Hindlimb muscle (tissue), 1 donor: ENCODE measurements at regions not wholly inside any gene's neighbourhood (a gene's known extent, or its start where the extent isn't known, plus 50 kb on each side); places are given as distances from the start of the nearest gene placed in this dataset.

Experiments
- DNase-seq: peaks from one replicate; pipeline ENCODE4 v3.0.0-alpha.2; 2013

DNA sequence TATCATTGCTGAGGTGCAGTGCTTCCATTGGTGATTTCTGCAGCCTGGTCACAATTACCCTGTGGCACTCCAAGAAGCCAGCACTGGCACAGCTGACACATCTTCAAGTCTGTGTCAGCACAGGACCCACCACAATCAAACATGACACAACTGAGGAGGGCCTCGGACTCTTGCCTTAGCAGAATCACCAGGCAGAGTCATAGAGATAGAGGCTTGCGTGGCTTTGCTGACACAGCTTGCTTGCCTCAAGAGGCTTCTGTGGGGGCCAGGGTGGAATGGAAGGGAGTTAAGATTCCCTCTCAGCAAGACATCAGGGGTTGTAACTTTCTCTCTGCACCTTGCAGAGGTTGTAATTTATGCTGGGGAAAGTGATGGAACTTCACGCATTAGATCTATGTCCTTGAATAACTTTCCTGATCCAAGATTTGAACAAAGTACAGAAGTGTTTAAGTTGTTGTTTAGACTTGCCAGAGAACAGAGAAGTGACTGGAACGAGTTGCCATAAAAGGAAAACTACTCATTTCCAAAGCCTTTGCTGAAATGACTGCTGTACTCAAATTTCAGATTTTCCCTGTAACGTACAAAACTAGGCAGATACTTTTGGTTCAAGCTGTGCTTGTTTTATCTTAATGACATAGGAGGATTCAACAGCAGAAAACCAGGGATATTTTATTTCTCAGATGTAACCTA is 170.7 kb downstream of the DIPK2A start:
- DNase-seq = peak; percentile 46

DNA sequence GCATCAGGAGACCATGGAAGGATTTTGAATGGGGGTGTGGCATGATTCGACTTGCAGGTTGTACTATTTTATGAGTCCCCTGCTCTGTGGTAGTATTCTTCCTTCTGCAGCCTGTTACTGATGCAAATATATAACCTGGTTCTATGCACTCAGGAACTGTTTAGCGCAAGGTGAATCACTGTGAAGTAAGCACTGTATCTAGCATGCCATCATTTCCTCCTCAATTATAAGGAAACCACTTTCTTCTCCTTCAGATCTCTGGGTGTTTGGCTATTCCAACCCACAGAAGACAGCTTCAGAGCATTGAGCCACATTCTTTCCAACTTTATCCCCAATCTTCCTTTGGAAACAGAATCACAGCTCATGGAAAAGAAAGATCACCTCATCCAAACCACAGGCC is 176.7 kb downstream of the DIPK2A start:
- DNase-seq = no peak

DNA sequence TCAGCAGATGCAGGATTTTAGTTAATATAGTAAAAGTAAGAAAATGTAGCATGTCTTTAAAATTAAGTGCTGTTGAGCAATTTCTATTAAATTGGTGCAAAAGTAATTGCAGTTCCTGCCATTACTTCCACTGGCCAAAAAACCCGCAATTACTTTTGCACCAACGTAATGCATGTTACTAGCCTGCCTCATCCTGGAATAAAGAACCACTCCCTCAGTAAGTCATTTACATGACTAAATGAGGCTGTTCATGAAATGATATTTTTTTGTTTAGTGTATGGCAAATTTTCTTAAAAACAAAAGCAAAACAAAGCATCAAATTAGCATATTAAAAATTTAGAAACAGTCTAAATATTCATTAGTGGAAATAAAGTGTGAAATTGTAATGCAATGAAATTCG is 180.4 kb downstream of the DIPK2A start:
- DNase-seq = no peak

DNA sequence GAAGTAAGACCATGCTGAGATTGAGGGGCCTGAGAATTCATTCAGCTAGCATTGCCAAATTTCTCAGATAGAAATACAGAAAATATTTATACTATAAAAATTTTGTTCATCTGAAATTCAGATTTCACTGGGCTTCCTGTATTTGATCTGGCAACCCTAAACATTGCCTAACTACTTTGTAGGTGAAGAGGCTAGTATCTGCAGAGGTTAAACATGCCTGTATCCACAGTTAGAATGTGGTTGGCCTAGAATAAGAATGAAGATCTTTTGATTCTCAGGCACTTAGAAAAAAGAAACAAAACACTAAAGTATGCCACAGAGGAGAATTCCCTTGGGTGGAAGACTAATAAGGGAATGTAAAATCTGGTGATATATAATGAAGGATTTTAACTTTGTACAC is 189.0 kb downstream of the DIPK2A start:
- DNase-seq = no peak

DNA sequence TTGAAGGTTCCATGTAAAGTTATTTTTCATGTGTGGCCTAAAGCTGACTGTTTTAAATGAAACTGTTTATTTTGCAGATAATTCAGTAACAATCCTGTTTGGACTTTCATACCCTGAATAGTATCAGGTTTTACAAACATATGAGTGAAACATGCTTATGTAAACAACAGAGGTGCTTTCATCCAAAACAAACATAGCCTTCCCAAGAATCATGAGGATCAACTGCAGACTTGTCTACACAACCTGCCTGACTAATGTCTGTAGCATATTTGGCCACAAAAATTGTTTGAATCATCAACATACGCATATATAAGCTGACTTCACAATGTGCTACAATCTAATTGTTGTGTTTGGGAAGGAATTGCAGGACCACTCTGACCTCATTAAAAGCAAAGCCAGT is 190.4 kb downstream of the DIPK2A start:
- no peak for DNase-seq

DNA sequence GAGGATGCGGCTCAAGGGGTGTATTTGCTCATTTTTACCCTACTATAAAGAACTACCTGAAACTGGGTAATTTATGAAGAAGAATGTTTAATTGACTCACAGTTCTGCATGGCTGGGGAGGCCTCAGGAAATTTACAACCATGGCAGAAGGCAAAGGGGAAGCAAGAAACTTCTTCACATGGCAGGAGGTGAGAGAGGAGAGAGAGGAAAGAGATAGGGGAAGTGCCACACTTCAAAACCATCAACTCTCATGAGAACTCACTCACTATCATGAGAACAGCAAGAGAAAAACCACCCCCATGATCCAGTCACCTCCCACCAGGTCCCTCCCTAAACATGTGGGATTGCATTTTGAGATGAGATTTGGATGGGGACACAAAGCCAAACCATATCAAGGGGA is 192.7 kb downstream of the DIPK2A start:
- DNase-seq = no peak

DNA sequence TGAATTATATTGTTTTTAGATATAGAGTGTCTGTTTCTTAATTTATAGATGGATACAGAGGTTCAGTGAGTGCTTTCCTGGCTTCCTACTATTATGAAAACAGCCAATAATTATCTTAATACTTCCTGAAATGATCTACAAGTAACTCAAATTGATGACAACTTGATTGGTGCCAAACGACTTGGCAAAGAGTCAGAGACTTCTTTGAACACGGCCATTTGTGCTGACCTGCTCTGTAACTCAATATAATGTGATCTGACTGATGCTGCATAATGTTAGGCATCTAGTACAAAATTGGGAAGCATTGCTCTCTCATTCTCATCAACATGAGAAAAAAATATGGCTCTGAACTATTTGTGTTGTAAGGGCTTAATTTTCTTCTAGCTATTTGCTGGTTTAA is 193.9 kb downstream of the DIPK2A start:
- DNase-seq = no peak

DNA sequence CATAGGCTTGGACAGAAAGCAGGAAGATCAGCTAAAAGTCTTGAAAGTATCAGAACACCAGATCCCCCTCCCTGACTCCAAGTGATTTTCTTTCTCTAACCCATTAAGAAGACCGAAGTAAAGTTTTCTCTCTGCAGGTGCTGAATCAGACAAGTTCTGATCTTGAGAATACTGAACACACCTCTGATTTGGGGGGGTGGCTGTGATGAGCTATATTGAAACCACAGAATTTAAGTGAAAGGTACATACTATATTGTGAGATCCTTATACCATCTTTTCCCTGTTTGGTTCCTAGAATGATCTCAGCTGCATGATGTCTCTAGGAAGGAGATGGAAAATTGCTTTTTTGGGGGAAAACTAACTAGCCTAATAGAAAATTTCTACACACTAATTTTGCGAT is 196.0 kb downstream of the DIPK2A start:
- DNase-seq = no peak

DNA sequence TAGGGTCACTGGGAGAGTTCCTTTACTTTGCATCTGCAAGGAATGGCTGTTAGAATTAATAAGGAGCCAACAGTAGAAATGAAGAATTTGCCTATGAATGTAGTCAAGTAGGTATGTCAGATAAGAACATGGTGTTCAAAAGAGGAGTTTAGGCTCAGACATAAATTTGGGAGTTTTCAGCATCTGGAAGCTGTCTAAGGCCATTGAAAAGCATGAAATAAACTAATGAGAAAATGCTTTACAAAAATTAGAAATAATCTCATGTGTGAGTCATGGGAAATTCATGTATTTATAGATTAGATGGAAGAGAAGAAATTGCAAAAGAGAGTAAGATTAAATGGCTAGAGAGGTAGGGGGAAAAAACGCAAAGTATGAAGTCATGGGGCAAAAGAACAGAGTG is 201.9 kb downstream of the DIPK2A start:
- no peak for DNase-seq

DNA sequence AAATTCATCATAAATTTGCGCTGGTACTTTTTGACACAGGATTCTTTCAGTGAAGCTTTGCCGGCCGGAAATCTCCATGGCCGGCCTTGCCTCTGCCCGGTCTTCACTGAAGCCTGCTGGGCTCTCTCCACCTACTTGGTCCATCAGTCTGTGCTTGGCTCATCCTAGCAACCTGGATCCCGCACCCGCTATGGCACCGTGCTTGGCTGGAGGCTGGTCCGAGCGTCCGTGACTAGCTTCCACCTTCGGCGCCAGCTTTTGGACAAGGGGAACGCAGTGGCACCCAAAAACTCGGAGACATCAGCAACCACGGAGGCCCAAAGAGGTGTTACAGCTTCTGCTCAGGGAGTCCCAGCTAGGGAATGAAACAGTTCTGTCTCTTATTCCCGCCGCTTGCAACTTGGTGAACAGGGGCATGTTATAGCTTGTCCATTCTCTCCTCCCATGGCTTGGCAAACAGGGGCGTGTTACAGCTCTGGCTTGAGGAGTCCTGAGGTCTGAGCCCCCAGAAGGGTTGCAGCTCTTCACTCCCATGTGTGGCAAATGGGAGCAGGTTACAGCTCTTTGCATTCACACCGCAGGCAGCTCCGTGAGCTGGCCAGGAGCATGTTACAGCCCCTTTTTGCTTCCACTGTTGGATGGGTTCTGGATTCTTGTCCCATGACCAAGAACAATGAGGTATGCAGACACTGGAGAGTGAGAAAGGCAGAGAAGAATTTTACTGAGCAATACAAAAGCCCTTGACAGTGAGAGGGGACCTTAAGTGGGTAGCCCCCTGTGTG is 204.2 kb downstream of the DIPK2A start:
- DNase-seq = no peak

DNA sequence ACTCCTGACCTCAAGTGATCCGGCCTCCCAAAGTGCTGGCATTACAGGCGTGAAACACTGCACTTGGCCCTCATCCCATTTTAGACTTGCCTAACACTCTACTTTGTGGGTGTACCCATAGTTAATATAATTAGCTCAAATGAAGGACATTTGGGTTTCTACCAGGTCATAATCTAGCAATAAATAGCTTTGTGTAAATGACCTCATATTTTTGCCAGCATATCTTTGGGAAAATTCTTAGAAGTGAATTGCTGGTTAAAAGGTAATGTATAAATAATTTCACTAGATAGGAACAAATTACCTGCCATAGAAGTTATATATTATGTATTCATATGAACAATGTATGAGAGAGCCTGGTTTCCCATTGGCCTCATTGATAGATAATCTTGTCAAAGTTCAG is 206.0 kb downstream of the DIPK2A start:
- no peak for DNase-seq

DNA sequence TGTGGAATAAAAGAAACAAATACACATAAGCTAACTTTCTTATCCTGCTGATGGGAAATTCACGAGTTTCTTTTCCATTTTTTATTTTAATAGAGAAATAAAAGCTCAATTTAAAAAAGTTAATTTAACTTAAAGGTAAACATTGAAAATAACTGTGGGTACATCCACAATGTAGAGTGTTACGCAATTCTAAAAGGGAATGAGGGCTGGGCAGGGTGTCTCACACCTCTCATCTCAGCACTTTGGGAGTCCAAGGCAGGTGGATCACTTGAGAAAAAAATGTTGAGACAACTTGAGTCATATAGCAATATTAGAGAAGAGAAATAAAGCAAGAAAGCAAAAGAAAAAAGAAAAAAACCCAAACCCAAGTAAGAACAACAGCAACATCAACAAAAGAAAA is 207.0 kb downstream of the DIPK2A start:
- no peak for DNase-seq

DNA sequence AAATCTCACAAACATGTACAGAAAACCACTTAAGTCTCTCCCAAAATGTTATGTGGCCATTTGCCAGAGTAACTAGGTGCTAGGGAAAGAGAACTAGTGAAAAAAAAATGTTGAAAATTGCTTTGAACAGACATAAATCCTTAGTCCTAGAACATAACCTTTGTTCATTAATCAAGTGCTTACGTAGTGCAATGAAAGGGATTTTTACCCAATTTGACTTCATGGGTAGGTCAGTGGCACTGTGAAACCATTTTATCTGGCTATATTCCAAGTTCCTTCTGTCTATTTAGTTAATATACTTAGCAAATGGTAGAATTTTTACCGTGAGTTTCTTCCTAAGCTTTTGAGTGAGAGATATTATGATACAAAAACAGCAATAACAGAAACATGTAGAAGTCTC is 209.4 kb downstream of the DIPK2A start:
- no peak for DNase-seq

DNA sequence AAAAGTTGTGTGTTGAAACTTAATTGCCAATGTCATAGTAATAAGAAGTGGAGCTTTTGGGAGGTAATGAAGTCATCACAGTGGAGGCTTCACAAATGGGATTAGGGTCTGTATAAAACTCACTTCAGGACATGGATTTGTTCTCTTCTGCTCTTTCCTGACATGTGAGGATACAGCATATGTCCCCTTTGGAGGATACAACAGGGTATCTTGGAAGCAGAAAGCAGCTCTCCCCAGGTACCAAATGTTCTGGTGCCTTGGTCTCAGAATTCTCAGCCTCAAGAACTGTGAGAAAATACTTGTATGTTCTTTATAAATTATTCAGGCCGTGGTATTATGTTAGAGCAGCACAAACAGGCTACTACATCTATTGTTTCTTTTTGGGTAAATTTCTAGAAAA is 210.9 kb downstream of the DIPK2A start:
- DNase-seq = no peak

DNA sequence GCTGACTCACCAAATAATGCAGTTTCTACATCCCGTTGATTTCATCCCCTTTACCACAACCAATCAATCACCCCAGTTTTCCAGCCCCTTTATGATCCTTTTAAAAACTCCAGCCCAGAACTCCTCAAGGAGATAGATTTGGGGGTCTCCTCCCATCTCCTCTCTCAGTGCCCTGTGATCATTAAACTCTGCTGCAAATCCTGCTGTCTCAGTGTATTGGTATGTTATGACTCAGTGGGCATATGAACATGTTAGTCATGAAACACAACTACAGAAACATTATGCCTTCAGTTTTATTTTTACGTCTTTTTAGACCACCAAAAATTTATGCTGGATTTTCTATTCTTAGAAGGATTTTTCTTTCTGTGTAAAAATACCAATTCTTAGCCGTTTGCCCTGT is 213.7 kb downstream of the DIPK2A start:
- no peak for DNase-seq

DNA sequence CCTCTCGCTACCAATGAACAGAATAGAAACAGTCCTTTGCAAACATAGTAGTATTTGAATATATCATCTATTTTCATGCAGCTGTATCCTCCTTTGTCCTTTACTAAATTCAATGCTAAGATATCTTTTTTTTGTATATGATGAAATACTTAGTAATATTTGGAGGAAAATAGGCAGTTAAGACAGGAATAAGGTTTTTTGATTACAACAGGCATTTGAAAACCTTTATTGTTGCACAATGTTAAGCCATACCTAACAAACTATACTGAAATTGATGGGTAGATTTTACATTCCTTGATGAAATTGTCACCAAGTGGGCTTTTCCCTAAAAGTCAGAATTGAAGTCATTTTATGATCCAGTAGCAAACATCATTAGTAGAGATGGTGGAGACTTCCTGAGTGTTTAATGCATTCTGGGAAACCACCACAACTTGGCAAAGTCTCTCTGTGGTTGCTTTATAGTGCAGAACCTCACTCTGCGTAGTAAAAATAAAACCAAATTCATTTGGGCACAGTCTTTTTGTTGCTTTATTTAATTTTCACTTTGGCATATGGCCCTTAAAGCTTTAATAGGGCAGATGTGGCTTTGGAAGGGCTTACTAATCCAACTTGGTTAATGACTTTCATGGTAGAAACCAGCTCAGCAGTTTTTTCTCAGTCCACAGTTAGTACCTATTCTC is 216.0 kb downstream of the DIPK2A start:
- DNase-seq = no peak

DNA sequence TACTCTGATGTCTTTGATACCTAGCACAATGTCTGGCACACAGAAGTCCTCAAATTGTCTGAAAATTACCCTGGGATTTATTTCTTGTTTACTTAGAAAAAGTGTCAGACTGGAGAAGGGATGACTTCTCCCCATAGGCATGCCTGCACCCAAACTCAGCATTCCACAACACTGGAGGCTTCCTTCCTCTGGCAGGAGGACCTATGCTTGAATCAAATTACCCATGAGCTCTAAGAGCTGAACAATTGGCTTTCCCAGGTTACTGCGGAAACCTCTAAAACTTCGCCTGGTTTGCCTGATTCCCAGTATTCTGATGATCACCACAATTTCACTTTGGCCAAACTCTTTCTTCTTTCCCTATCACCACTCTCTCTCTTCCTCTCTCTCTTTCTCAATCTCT is 217.4 kb downstream of the DIPK2A start:
- DNase-seq = no peak

DNA sequence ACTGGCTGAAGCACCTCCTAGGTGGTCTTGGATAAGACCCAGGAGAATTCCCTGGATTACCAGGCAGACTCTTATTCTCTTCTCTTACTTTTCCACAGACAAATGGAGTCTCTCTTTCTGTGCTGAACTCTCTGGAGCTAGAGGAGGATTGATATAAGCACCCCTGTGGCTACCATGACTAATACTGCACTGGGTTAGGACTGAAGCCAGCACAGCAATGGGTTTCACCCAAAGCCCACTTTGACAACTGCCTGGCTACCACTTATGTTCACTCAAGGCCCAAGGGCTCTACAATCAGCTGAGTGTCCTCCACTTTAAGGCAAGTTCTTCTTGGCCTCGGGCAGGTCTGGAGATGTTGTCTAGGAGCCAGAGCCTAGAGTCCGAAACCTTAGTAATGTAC is 225.5 kb downstream of the DIPK2A start:
- DNase-seq = no peak

DNA sequence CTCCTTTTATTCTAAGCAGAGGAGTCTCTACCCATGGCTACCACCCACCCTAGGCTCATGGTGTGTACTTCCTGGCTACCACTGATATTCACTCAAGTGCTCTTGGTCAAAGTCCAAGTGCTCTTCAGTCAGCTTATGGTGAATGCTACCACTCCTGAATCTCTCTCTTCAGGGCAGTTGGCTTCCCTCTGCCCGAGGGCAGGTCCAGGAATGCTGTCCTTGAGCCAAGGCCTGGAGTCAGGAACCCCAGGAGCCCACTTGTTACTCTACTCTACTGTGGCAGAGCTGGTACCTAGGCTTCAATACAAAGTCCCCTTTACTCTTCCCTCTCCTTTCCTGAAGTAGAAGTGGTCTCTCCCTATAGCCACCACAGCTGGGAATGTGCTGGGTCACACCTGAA is 226.0 kb downstream of the DIPK2A start:
- DNase-seq = no peak

DNA sequence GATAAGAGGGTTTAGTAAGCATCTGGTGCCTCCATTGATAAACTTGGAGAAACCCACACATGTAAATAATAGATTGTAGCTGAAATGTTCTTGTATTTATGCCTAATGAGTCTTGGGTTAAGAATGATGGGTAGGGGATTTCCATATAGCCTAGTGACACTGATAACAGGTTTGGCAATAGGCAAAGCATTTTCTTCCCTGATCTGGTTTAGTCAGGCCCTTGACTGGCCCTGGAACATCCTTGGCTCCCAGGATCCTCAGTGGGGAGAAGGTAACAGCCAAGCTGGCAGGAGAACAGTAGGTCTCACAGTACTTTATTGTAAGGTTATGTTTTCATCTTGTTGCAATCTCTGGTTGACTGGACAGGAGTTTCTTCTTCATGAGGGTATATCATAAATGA is 228.4 kb downstream of the DIPK2A start:
- no peak for DNase-seq

DNA sequence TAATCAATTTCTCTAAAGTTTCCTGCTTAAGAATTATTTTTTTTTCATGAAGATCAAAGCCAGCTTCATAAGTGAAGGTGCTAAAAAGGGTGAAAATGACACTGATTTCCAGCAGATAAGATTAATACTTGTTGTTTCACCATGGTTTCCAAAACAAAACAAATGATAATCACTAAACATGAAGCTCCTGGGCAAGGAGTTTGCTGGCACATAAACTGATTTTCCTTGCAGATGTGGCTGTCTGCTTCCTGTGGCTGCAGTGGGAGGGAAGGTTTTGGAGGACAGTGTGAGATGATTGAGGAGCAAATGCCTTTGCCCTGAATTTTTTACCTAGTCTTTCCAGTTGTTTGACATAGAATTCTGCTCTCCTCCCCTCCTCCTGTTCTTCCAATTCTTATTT is 228.8 kb downstream of the DIPK2A start:
- no peak for DNase-seq

DNA sequence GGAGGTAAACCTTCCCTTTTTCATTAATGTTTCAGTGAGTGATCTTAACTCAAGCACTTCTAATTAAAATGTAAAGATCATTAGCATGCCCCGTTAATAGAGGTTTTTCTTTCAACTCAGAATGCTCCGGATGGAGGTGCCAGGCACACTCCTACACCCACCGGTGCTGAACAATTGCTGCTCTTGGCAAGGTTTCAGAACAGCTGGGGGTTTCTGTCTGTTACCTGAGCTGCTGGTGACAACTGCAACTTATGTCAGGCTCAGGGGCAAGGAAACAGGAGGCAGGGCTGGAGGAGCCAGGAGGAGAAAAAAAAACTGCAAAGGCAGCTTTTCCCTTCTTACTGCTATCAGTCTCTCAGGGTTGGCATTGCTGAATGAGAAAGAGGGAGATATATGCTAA is 250.1 kb downstream of the DIPK2A start:
- no peak for DNase-seq

DNA sequence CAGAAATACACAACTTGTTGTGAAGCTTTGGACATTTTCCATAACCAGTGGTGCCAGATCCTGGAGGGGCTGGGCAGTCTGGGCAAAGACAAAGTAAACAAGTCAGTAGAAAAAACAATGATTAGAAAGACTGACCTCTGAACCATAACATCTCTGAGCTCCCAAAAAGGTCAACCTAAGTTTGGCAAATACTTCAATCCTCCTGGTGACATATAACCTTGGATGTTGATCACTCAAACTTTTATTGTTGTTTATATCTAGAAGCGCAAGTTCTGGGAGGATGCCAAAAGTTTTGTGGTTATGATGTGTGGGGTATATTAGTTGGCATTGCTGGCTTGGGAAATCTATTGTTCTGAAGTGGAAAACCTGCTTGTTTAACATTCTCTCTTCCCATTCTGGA is 257.7 kb downstream of the DIPK2A start:
- DNase-seq = no peak

DNA sequence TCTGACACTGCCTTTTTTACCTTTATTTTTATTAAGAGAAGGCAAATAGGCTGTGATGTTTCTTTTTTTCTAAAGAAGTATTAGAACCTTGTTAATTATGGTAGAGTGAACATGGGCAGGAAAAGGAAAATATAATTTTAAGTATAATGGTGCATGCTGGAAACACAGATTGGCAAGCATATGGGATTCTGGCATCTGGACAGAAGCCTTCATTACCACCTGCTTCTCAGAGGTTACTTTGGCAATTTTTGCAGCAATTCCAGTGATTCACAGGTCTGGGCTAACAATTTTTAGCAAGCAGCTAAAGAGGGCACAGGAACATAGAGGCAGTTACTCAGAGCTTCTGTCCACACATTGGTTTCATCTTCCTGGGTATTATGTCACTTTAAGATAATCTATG is 258.3 kb downstream of the DIPK2A start:
- no peak for DNase-seq
